CD14-positive monocyte (primary cell): ENCODE measurements at regions not wholly inside any gene's neighbourhood (a gene's known extent, or its start where the extent isn't known, plus 50 kb on each side); places are given as distances from the start of the nearest gene placed in this dataset.

Experiments
- DNase-seq, 3 donors: peaks; one replicate each; pipeline ENCODE4 v3.0.0-alpha.2; 2011 to 2022
- H2AFZ ChIP-seq: 2 replicates; pipeline ENCODE4 v1.6.0; 2012; ENCODE audit warnings: mild to moderate bottlenecking, low read depth, low read length, inconsistent platforms; ENCODE audit not compliant: insufficient read depth, poor library complexity, severe bottlenecking
- H3K27ac ChIP-seq, 2 donors: 1 replicate in 1 of 2; 2 replicates in 1 of 2; pipeline ENCODE4 v1.5.1; 2012 to 2013; ENCODE audit warnings: low read length in 2 of 2, control low read depth in 1 of 2, inconsistent platforms in 1 of 2, low read depth in 1 of 2, mild to moderate bottlenecking in 1 of 2
- H3K27me3 ChIP-seq, 2 donors: one replicate each; pipeline versions ENCODE4 v1.6.0 to v1.6.1; 2011 to 2013; ENCODE audit warnings: low read length in 2 of 2; ENCODE audit not compliant: control insufficient read depth in 2 of 2, insufficient read depth in 2 of 2
- H3K36me3 ChIP-seq, 2 donors: replicated peaks in 1 of 2; 1 replicate in 1 of 2; 2 replicates in 1 of 2; pipeline versions ENCODE4 v1.5.1 to v1.6.1; 2012 to 2013; ENCODE audit warnings: low read length in 2 of 2, control low read depth in 1 of 2, inconsistent platforms in 1 of 2, mild to moderate bottlenecking in 1 of 2; ENCODE audit not compliant: insufficient read depth in 2 of 2, control insufficient read depth in 1 of 2
- H3K4me1 ChIP-seq, 2 donors: 1 replicate in 1 of 2; 2 replicates in 1 of 2; pipeline versions ENCODE4 v1.5.1 to v1.6.1; 2012 to 2013; ENCODE audit warnings: low read length in 2 of 2, control low read depth in 1 of 2, inconsistent platforms in 1 of 2, mild to moderate bottlenecking in 1 of 2, moderate library complexity in 1 of 2; ENCODE audit not compliant: insufficient read depth in 2 of 2, control insufficient read depth in 1 of 2
- H3K4me2 ChIP-seq: replicated peaks from 2 replicates; pipeline ENCODE3; 2012; ENCODE audit warnings: low read length, moderate library complexity, mild to moderate bottlenecking; ENCODE audit not compliant: poor library complexity, severe bottlenecking; ENCODE audit errors: extremely low read depth
- H3K4me3 ChIP-seq, 3 experiments: fragments of 200-600 bp in 1 of 3; sonication (generic) in 1 of 3; replicated peaks in 1 of 3; 1 replicate in 2 of 3; 2 replicates in 1 of 3; pipeline ENCODE4 v1.5.1; 2011 to 2013; ENCODE audit warnings: low read length in 3 of 3, mild to moderate bottlenecking in 3 of 3, control low read depth in 2 of 3, low read depth in 2 of 3, inconsistent platforms in 1 of 3, moderate library complexity in 1 of 3
- H3K79me2 ChIP-seq: 2 replicates; pipeline ENCODE4 v1.6.0; 2012; ENCODE audit warnings: mild to moderate bottlenecking, control low read depth, inconsistent platforms, low read length, moderate library complexity; ENCODE audit not compliant: insufficient read depth
- H3K9ac ChIP-seq: 2 replicates; pipeline ENCODE4 v1.6.0; 2017; ENCODE audit warnings: low read length, mild to moderate bottlenecking; ENCODE audit not compliant: insufficient read depth, poor library complexity, severe bottlenecking
- H3K9me3 ChIP-seq, 2 donors: replicated peaks in 1 of 2; 1 replicate in 1 of 2; 2 replicates in 1 of 2; pipeline versions ENCODE4 v1.5.1 to v1.6.1; 2012 to 2013; ENCODE audit warnings: low read length in 2 of 2, control low read depth in 1 of 2; ENCODE audit not compliant: control insufficient read depth in 1 of 2, insufficient read depth in 1 of 2
- H4K20me1 ChIP-seq: 2 replicates; pipeline ENCODE4 v1.6.0; 2012; ENCODE audit warnings: mild to moderate bottlenecking, low read length, control low read depth, moderate library complexity; ENCODE audit not compliant: insufficient read depth
- H3K27ac Mint-ChIP-seq, 7 donors: one replicate each; pipeline ENCODE4 v1.8.0; 2020; ENCODE audit warnings: mild to moderate bottlenecking in 7 of 7, mixed read lengths in 7 of 7, moderate library complexity in 6 of 7, inconsistent platforms in 2 of 7
- H3K27me3 Mint-ChIP-seq, 3 donors: one replicate each; pipeline ENCODE4 v1.8.0; 2021 to 2022; ENCODE audit warnings: low read depth in 3 of 3, mild to moderate bottlenecking in 3 of 3, mixed read lengths in 3 of 3, moderate library complexity in 3 of 3, inconsistent platforms in 1 of 3
- H3K36me3 Mint-ChIP-seq, 2 donors: one replicate each; pipeline ENCODE4 v1.8.0; 2020; ENCODE audit warnings: mixed read lengths in 2 of 2, inconsistent platforms in 1 of 2, mild to moderate bottlenecking in 1 of 2
- H3K4me1 Mint-ChIP-seq: one replicate; pipeline ENCODE4 v1.8.0; 2020; ENCODE audit warnings: mild to moderate bottlenecking, mixed read lengths
- H3K4me3 Mint-ChIP-seq, 2 donors: one replicate each; pipeline ENCODE4 v1.8.0; 2020; ENCODE audit warnings: mild to moderate bottlenecking in 2 of 2, mixed read lengths in 2 of 2, moderate library complexity in 1 of 2
- H3K9me3 Mint-ChIP-seq, 7 donors: one replicate each; pipeline ENCODE4 v1.8.0; 2020 to 2022; ENCODE audit warnings: mixed read lengths in 7 of 7, mild to moderate bottlenecking in 6 of 7, moderate library complexity in 6 of 7, inconsistent platforms in 2 of 7
- WGBS: methylation state at CpG from one replicate; pipeline ENCODE4 v1.1.5; 2013; ENCODE audit warnings: missing lambda C conversion rate; ENCODE audit not compliant: insufficient coverage; 5-methylcytosine and 5-hydroxymethylcytosine counted together
- intact Hi-C, 2 donors: fragments of 100-400 bp; cut with micrococcal nuclease; formaldehyde crosslinking; loops; one replicate each; pipeline versions ENCODE4 v1.15.0 to v1.15.1; 2023
- TF ChIP-seq, protein P1 (sequence below): fragments of 200-600 bp; IDR thresholded peaks from one replicate; pipeline ENCODE4 v1.8.0; 2022; ENCODE audit warnings: antibody characterized with exemption, mild to moderate bottlenecking

DNA sequence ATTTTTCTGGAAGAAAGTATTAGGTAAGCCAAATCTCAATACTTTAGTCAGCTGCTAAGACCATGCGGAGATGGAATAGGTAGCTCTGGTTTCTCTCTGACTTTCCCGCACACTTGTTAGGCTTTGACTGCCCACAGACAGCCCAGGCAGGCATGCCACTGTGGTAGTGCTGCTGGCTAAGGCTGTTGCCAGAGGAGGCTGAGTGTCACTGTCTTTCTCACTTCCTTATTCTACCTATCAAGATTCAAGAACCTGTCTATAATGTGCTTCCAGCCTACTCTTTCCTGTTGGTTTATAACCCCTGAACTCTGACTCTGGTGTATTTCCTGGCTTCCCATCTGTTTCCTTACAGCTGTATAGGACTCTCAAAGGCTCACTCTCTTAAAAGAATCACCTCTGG, 81.8 kb upstream of the TRPC5 start:
- Histone ChIP-seq H2AFZ (no peak overlapping the region), H3K4me2 (no peak overlapping the region), H3K4me1 (no peaks in the 10 kb centered on the region), H3K9ac (no peak overlapping the region), H3K79me2 (no peaks in the 10 kb centered on the region), H3K27me3 (no peaks in the 10 kb centered on the region), H4K20me1 (no peaks in the 10 kb centered on the region), H3K36me3 (no peaks in the 10 kb centered on the region), H3K9me3 (no peaks in the 10 kb centered on the region), H3K27ac (no peak overlapping the region), H3K4me3 (no peak overlapping the region)
- Mint-ChIP-seq H3K9me3 (peaks cover 0 to 5% (median 0%) of the 10 kb centered on the region in 7 donors), H3K27ac (no peak overlapping the region), H3K27me3 (peaks cover 3 to 7% (median 6%) of the 10 kb centered on the region in 3 donors), H3K36me3 (no peaks in the 10 kb centered on the region), H3K4me3 (no peak overlapping the region), H3K4me1 (no peaks in the 10 kb centered on the region)
- DNase-seq, result no peak
- WGBS, result no CpG with 5 or more reads among the region's 2 CpGs
- TF ChIP-seq, protein P1, sequence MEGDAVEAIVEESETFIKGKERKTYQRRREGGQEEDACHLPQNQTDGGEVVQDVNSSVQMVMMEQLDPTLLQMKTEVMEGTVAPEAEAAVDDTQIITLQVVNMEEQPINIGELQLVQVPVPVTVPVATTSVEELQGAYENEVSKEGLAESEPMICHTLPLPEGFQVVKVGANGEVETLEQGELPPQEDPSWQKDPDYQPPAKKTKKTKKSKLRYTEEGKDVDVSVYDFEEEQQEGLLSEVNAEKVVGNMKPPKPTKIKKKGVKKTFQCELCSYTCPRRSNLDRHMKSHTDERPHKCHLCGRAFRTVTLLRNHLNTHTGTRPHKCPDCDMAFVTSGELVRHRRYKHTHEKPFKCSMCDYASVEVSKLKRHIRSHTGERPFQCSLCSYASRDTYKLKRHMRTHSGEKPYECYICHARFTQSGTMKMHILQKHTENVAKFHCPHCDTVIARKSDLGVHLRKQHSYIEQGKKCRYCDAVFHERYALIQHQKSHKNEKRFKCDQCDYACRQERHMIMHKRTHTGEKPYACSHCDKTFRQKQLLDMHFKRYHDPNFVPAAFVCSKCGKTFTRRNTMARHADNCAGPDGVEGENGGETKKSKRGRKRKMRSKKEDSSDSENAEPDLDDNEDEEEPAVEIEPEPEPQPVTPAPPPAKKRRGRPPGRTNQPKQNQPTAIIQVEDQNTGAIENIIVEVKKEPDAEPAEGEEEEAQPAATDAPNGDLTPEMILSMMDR, result no peak
- intact Hi-C loops, result no loop called here

DNA sequence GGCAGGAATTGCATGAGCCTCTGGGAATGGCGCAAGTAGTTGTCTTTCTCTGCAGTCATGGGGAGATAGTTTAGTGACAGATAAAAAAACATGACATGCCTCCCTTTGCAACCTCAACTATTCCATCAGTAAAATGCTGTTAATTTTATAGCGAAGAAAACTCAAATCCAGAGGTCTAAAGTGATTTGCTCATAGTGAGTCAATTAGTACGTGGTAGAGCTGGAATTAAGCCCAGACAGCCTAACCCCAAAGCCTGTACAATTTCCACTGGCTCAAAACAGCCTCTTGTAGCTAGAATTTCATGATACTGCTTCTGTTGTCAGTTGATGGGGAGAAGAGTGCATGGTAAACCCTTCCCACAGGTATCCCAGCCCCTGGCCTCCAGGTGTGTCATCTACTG, 81.3 kb upstream of the TRPC5 start:
- H4K20me1 ChIP-seq, result no peaks in the 10 kb centered on the region
- no peaks in the 10 kb centered on the region for H3K27me3 ChIP-seq
- peaks cover 0 to 3% (median 0%) of the 10 kb centered on the region in 7 donors for H3K9me3 Mint-ChIP-seq
- WGBS, result no CpG with 5 or more reads among the region's 3 CpGs
- no peaks in the 10 kb centered on the region for H3K36me3 ChIP-seq
- H3K4me3 ChIP-seq, result no peak overlapping the region
- H3K9me3 ChIP-seq, result no peaks in the 10 kb centered on the region
- no peak overlapping the region for H3K27ac ChIP-seq
- no peaks in the 10 kb centered on the region for H3K4me1 Mint-ChIP-seq
- H3K79me2 ChIP-seq, result no peaks in the 10 kb centered on the region
- H3K4me2 ChIP-seq, result no peak overlapping the region
- TF ChIP-seq, protein P1, result no peak
- H2AFZ ChIP-seq, result no peak overlapping the region
- intact Hi-C loops, result no loop called here
- no peak overlapping the region for H3K9ac ChIP-seq
- no peak overlapping the region for H3K27ac Mint-ChIP-seq
- H3K36me3 Mint-ChIP-seq, result no peaks in the 10 kb centered on the region
- no peaks in the 10 kb centered on the region for H3K4me1 ChIP-seq
- peaks cover 3 to 7% (median 4%) of the 10 kb centered on the region in 3 donors for H3K27me3 Mint-ChIP-seq
- H3K4me3 Mint-ChIP-seq, result no peak overlapping the region
- no peak for DNase-seq
